Liver (tissue), 3 donors: ENCODE measurements at regions not wholly inside any gene's neighbourhood (a gene's known extent, or its start where the extent isn't known, plus 50 kb on each side); places are given as distances from the start of the nearest gene placed in this dataset.

Experiments
- EGR1 ChIP-seq, 2 donors: IDR thresholded peaks; 2 replicates each; pipeline ENCODE4 v1.6.1; 2016 to 2018; ENCODE audit warnings: antibody characterized with exemption in 2 of 2, low read depth in 2 of 2
- FOXA1 ChIP-seq: IDR thresholded peaks from 2 replicates; pipeline ENCODE4 v1.6.1; 2016; ENCODE audit warnings: antibody characterized with exemption
- GABPA ChIP-seq, 2 donors: IDR thresholded peaks in 1 of 2; conservative IDR thresholded peaks in 1 of 2; 2 replicates each; pipeline ENCODE4 v1.6.1; 2016; ENCODE audit warnings: antibody characterized with exemption in 2 of 2, mild to moderate bottlenecking in 1 of 2, moderate library complexity in 1 of 2
- JUND ChIP-seq, 2 donors: IDR thresholded peaks; 2 replicates each; pipeline ENCODE4 v1.6.1; 2016; ENCODE audit warnings: antibody characterized with exemption in 2 of 2
- RAD21 ChIP-seq, 2 donors: IDR thresholded peaks; 2 replicates each; pipeline ENCODE4 v1.6.1; 2016; ENCODE audit warnings: antibody characterized with exemption in 2 of 2, mild to moderate bottlenecking in 2 of 2
- RXRA ChIP-seq, 2 donors: IDR thresholded peaks; 2 replicates each; pipeline ENCODE4 v1.6.1; 2017 to 2018; ENCODE audit warnings: antibody characterized with exemption in 2 of 2, mild to moderate bottlenecking in 1 of 2
- SP1 ChIP-seq: IDR thresholded peaks from 2 replicates; pipeline ENCODE4 v1.6.1; 2018; ENCODE audit warnings: antibody characterized with exemption, mild to moderate bottlenecking
- TAF1 ChIP-seq: conservative IDR thresholded peaks from 2 replicates; pipeline ENCODE4 v1.6.1; 2016; ENCODE audit warnings: antibody characterized with exemption, mild to moderate bottlenecking
- YY1 ChIP-seq: IDR thresholded peaks from 2 replicates; pipeline ENCODE4 v1.6.1; 2016; ENCODE audit warnings: antibody characterized with exemption, mild to moderate bottlenecking
- TF ChIP-seq, protein P1 (sequence below): fragments of 150-350 bp; IDR thresholded peaks from 2 replicates; pipeline ENCODE4 v1.5.1; 2017; ENCODE audit warnings: improper control_type of control experiment, low read depth, low read length; ENCODE audit not compliant: missing input control
- TF ChIP-seq, protein P2 (sequence below): IDR thresholded peaks from 2 replicates; pipeline ENCODE4 v1.6.1; 2016; ENCODE audit warnings: antibody characterized with exemption, mild to moderate bottlenecking
- TF ChIP-seq, protein P3 (sequence below): IDR thresholded peaks from 2 replicates; pipeline ENCODE4 v1.6.1; 2016; ENCODE audit warnings: antibody characterized with exemption
- TF ChIP-seq, protein P4 (sequence below): IDR thresholded peaks from 2 replicates; pipeline ENCODE4 v1.6.1; 2016; ENCODE audit warnings: antibody characterized with exemption
- TF ChIP-seq, protein P5 (sequence below): IDR thresholded peaks from 2 replicates; pipeline ENCODE4 v1.6.1; 2016; ENCODE audit warnings: antibody characterized with exemption
- donor health status: healthy.
- donor health status: healthy.

DNA sequence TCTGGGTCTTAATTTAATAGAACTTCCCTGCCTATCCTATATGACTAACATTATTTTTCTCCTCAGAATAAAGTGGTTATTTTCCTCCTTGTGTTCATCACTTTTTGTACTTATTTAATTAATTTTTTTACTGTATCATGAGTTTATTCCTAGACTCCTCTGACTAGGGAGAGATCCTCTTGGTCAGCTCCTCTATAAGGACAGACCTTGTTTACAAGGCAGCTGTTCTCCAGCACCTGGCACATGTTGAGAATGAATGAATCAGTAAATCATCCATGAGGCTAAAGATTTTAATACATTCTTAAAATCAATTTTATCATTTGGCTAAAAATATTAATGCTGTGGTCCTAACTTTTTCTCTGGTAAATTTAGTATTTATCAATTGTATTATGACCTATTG lies 139.8 kb downstream of the NUDT12 start:
- no peak for TF ChIP-seq RAD21 (IDR thresholded peaks at IDR 0.05)
- TF ChIP-seq, protein P1, sequence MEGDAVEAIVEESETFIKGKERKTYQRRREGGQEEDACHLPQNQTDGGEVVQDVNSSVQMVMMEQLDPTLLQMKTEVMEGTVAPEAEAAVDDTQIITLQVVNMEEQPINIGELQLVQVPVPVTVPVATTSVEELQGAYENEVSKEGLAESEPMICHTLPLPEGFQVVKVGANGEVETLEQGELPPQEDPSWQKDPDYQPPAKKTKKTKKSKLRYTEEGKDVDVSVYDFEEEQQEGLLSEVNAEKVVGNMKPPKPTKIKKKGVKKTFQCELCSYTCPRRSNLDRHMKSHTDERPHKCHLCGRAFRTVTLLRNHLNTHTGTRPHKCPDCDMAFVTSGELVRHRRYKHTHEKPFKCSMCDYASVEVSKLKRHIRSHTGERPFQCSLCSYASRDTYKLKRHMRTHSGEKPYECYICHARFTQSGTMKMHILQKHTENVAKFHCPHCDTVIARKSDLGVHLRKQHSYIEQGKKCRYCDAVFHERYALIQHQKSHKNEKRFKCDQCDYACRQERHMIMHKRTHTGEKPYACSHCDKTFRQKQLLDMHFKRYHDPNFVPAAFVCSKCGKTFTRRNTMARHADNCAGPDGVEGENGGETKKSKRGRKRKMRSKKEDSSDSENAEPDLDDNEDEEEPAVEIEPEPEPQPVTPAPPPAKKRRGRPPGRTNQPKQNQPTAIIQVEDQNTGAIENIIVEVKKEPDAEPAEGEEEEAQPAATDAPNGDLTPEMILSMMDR, result no peak
- no peak for TF ChIP-seq RXRA (IDR thresholded peaks at IDR 0.05)
- no peak for TF ChIP-seq EGR1 (IDR thresholded peaks at IDR 0.05; ENCODE audit: low read depth in 2 of 2)
- TF ChIP-seq, protein P2, sequence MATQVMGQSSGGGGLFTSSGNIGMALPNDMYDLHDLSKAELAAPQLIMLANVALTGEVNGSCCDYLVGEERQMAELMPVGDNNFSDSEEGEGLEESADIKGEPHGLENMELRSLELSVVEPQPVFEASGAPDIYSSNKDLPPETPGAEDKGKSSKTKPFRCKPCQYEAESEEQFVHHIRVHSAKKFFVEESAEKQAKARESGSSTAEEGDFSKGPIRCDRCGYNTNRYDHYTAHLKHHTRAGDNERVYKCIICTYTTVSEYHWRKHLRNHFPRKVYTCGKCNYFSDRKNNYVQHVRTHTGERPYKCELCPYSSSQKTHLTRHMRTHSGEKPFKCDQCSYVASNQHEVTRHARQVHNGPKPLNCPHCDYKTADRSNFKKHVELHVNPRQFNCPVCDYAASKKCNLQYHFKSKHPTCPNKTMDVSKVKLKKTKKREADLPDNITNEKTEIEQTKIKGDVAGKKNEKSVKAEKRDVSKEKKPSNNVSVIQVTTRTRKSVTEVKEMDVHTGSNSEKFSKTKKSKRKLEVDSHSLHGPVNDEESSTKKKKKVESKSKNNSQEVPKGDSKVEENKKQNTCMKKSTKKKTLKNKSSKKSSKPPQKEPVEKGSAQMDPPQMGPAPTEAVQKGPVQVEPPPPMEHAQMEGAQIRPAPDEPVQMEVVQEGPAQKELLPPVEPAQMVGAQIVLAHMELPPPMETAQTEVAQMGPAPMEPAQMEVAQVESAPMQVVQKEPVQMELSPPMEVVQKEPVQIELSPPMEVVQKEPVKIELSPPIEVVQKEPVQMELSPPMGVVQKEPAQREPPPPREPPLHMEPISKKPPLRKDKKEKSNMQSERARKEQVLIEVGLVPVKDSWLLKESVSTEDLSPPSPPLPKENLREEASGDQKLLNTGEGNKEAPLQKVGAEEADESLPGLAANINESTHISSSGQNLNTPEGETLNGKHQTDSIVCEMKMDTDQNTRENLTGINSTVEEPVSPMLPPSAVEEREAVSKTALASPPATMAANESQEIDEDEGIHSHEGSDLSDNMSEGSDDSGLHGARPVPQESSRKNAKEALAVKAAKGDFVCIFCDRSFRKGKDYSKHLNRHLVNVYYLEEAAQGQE, result no peak
- TF ChIP-seq, protein P3, sequence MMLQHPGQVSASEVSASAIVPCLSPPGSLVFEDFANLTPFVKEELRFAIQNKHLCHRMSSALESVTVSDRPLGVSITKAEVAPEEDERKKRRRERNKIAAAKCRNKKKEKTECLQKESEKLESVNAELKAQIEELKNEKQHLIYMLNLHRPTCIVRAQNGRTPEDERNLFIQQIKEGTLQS, result no peak
- TF ChIP-seq FOXA1, result no peak
- TF ChIP-seq, protein P4, sequence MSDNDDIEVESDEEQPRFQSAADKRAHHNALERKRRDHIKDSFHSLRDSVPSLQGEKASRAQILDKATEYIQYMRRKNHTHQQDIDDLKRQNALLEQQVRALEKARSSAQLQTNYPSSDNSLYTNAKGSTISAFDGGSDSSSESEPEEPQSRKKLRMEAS, result no peak
- no peak for TF ChIP-seq TAF1
- no peak for TF ChIP-seq JUND (IDR thresholded peaks at IDR 0.05)
- TF ChIP-seq GABPA (IDR thresholded peaks at IDR 0.05 in 1 of 2, conservative IDR thresholded peaks at IDR 0.05 in 1 of 2), result no peak
- TF ChIP-seq SP1, result no peak
- TF ChIP-seq, protein P5, sequence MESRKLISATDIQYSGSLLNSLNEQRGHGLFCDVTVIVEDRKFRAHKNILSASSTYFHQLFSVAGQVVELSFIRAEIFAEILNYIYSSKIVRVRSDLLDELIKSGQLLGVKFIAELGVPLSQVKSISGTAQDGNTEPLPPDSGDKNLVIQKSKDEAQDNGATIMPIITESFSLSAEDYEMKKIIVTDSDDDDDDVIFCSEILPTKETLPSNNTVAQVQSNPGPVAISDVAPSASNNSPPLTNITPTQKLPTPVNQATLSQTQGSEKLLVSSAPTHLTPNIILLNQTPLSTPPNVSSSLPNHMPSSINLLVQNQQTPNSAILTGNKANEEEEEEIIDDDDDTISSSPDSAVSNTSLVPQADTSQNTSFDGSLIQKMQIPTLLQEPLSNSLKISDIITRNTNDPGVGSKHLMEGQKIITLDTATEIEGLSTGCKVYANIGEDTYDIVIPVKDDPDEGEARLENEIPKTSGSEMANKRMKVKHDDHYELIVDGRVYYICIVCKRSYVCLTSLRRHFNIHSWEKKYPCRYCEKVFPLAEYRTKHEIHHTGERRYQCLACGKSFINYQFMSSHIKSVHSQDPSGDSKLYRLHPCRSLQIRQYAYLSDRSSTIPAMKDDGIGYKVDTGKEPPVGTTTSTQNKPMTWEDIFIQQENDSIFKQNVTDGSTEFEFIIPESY, result no peak
- no peak for TF ChIP-seq YY1
